Endothelial cell (in vitro differentiated cells): ENCODE measurements at regions not wholly inside any gene's neighbourhood (a gene's known extent, or its start where the extent isn't known, plus 50 kb on each side); places are given as distances from the start of the nearest gene placed in this dataset.

Experiments
- DNase-seq: peaks from one replicate; pipeline ENCODE4 v3.0.0; 2021; ENCODE audit warnings: low spot score
- H3K27ac Mint-ChIP-seq: one replicate; pipeline ENCODE4 v1.8.0; 2021; ENCODE audit warnings: mixed read lengths, inconsistent platforms; ENCODE audit not compliant: unreplicated experiment
- H3K27me3 Mint-ChIP-seq: one replicate; pipeline ENCODE4 v1.8.0; 2021; ENCODE audit warnings: mild to moderate bottlenecking, moderate library complexity, mixed read lengths, inconsistent platforms; ENCODE audit not compliant: unreplicated experiment
- H3K36me3 Mint-ChIP-seq: one replicate; pipeline ENCODE4 v1.8.0; 2021; ENCODE audit warnings: mild to moderate bottlenecking, low read depth, mixed read lengths, inconsistent platforms; ENCODE audit not compliant: unreplicated experiment
- H3K4me1 Mint-ChIP-seq: one replicate; pipeline ENCODE4 v1.8.0; 2021; ENCODE audit warnings: mild to moderate bottlenecking, mixed read lengths, inconsistent platforms; ENCODE audit not compliant: unreplicated experiment
- H3K4me3 Mint-ChIP-seq: one replicate; pipeline ENCODE4 v1.8.0; 2021; ENCODE audit warnings: mild to moderate bottlenecking, mixed read lengths, inconsistent platforms; ENCODE audit not compliant: unreplicated experiment
- H3K9me3 Mint-ChIP-seq: one replicate; pipeline ENCODE4 v1.8.0; 2021; ENCODE audit warnings: mixed read lengths, inconsistent platforms; ENCODE audit not compliant: unreplicated experiment
- TF ChIP-seq, protein P1 (sequence below): fragments of 200-600 bp; sonication (generic); IDR thresholded peaks from one replicate; pipeline ENCODE4 v1.5.0; 2021; ENCODE audit warnings: antibody characterized with exemption; ENCODE audit not compliant: unreplicated experiment

DNA sequence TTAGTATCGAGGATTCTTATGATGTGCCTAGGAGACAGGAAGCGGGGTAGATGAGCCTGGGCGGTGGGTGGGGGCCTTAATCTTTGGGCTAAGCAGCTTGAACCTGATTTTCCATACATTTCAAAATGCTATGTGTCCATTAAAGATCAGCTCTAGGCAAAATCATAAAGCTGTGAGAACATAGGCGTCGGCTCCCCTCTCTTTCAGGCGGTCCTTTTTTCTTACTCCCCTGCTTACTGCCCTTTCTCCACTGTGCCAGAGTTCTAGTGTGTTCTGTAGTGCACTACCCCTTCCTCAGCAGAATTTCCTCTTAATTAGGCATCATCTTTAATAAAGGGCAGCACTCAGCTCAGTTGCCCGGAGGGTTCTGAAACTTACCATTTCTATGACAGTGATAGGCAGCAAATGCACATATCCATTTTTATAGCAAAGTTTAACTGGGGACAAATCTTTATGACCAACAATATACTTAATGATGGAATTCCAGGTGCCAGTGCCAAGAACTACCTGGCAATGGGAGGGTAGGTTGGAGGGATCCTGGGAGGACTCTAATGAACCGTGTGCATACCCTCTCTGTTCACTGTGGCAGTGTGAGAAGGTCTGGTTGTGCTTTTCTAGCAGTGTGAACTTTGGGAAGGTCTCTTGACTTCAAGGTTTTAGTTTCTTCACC, 404.5 kb upstream of the TPM1 start:
- Mint-ChIP-seq H3K36me3 (no peaks in the 10 kb centered on the region), H3K9me3 (no peaks in the 10 kb centered on the region), H3K27me3 (no peaks in the 10 kb centered on the region), H3K4me1 (peaks cover 14% of the 10 kb centered on the region), H3K27ac (no peak overlapping the region), H3K4me3 (no peak overlapping the region)
- TF ChIP-seq, protein P1, sequence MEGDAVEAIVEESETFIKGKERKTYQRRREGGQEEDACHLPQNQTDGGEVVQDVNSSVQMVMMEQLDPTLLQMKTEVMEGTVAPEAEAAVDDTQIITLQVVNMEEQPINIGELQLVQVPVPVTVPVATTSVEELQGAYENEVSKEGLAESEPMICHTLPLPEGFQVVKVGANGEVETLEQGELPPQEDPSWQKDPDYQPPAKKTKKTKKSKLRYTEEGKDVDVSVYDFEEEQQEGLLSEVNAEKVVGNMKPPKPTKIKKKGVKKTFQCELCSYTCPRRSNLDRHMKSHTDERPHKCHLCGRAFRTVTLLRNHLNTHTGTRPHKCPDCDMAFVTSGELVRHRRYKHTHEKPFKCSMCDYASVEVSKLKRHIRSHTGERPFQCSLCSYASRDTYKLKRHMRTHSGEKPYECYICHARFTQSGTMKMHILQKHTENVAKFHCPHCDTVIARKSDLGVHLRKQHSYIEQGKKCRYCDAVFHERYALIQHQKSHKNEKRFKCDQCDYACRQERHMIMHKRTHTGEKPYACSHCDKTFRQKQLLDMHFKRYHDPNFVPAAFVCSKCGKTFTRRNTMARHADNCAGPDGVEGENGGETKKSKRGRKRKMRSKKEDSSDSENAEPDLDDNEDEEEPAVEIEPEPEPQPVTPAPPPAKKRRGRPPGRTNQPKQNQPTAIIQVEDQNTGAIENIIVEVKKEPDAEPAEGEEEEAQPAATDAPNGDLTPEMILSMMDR = no peak
- DNase-seq = no peak

DNA sequence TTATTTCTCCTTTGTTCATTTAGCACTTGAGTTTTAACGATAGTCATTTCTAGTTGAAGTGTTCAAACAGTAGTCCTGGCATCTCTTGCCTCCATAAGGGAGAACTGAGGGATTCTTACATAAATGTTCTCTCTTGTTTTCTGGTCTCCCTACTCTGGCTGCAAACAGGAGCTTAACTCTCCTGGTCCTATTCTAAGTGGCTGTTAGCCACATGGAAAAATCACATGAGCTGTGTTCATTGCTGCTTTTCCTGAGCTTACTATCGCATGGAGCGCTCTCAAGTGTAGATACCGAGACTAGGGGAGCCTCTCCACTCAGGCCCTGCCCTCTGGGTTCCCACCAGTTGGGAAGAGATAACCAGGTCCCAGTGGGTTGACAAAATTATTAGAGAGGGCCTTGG, 403.1 kb upstream of the TPM1 start:
- H3K4me3 Mint-ChIP-seq = no peak overlapping the region

DNA sequence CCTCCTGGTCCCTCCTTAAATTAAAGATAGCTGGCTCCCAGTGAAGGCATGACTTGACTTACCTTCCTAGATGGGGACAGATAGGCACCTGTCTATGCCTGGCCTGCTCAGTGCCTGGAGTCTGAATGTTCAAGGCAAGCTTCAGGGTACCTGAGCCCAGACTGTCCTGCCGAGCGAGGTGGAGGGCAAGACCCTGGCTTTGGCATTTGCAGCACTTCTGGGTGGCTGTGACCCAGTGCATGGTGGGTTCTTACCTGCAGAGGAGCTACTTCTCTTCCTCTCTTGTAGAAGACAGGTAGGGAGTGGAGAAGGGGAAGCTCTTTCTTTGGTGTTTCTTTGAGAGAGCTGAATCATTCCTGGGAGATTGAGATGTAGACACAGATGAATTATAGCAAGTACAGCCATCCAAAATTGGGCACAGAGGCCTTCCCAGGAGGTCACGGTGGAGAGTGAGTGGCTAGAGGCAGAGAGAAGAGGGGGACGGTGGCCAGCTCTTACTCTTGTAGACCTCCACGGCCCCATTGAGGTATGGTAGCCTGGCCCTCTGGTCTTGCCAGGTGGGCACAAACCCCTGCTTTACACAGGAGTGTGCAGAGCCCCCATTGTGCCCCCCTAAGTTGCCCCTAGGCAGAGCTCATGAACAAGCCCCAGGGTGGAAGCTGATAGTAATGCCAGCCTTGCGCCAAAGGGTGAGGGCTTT, 402.5 kb upstream of the TPM1 start:
- DNase-seq = no peak
- H3K4me3 Mint-ChIP-seq = no peak overlapping the region
- no peak overlapping the region for H3K27ac Mint-ChIP-seq
- peaks cover 14% of the 10 kb centered on the region for H3K4me1 Mint-ChIP-seq
- no peaks in the 10 kb centered on the region for H3K36me3 Mint-ChIP-seq
- TF ChIP-seq, protein P1 = no peak
- H3K9me3 Mint-ChIP-seq = no peaks in the 10 kb centered on the region
- H3K27me3 Mint-ChIP-seq = no peaks in the 10 kb centered on the region

More for the DNA sequence above, 403.1 kb upstream of the TPM1 start:
- no peak overlapping the region for H3K27ac Mint-ChIP-seq
- no peak for DNase-seq
- H3K36me3 Mint-ChIP-seq = no peaks in the 10 kb centered on the region
- H3K27me3 Mint-ChIP-seq = no peaks in the 10 kb centered on the region
- H3K4me1 Mint-ChIP-seq = peaks cover 14% of the 10 kb centered on the region
- TF ChIP-seq, protein P1 = no peak
- H3K9me3 Mint-ChIP-seq = no peaks in the 10 kb centered on the region

DNA sequence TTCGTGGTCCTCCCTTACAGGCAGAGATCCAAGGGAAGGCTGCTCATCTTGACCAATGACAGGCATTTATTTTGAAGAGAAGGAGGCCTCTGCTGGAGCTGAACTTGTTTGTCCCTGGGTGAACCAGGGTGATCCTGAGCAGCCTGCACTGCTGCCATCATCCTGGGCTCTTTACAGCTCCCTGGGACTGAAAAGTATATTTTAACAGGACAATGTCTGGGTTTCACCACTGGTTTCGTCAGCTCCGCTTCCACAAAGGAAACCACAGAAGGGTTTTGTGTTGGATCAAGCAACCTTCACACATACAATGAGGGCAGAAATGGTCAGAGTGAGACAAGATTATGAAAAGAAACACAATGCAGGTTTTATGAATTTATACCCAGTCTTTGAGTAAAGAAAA, 400.7 kb upstream of the TPM1 start:
- H3K9me3 Mint-ChIP-seq = no peaks in the 10 kb centered on the region
- H3K4me1 Mint-ChIP-seq = peaks cover 5% of the 10 kb centered on the region
- no peak overlapping the region for H3K27ac Mint-ChIP-seq
- no peak for DNase-seq
- H3K4me3 Mint-ChIP-seq = no peak overlapping the region
- TF ChIP-seq, protein P1 = no peak
- no peaks in the 10 kb centered on the region for H3K27me3 Mint-ChIP-seq
- H3K36me3 Mint-ChIP-seq = no peaks in the 10 kb centered on the region

DNA sequence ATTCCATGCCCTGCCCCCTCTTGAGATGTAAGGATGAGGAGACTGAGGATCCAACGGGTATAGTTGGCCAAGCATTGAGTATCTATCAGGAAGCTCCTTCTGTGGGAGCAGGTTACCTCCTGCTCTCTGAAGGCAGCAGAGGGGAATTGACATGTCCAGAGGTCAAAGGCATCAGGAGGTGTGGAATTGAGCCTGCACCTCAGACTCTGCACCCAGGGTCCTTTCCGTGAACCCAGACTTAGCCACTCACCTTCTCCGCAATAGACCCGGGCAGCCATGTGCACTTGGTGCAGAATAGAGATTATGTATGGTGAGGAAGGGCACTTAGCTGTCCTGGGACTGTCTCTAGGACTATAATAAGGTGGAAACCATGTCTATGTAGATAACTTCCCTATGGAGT, 399.0 kb upstream of the TPM1 start:
- Mint-ChIP-seq H3K27me3 (no peaks in the 10 kb centered on the region), H3K9me3 (no peaks in the 10 kb centered on the region), H3K36me3 (no peaks in the 10 kb centered on the region), H3K27ac (no peak overlapping the region), H3K4me1 (peaks cover 4% of the 10 kb centered on the region), H3K4me3 (no peak overlapping the region)
- TF ChIP-seq, protein P1 = no peak
- no peak for DNase-seq
